ENCODE measurements at regions not wholly inside any gene's neighbourhood (a gene's known extent, or its start where the extent isn't known, plus 50 kb on each side); places are given as distances from the start of the nearest gene placed in this dataset.

DNA sequence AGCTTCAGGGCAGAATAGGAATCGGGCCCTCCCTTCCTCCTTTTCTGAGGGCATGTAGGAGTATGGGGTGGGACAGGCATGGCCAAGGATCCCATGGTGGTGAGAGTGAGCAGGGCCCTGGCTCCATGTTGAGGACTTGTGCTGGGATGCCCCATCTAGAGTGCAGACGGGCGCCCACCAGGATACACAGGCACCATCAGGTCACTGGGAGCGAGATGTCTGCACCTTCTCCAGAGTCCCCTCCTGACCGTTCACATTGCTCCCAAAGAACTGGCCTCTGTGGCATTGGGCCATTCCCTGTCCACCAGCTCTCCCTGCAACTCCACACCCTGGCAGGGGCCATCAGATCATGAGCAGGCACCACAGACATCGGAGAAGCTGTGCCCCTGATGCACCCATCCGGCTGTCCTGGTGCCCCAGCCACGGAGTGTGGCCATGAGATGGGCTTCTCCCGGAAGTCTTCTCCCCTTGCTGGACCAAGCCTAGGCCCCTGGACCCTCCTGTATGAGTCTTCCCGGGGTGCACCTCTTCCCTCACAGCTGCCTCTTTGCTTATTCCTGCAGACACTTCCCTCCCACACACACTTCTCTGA lies 195.0 kb downstream of the IRX2 start:
- H3K4me3 ChIP-seq (ENCODE audit: low read depth, low read length): no peak overlapping the region
- in situ Hi-C loops (cut with HindIII; ENCODE audit: low pct_ligation_motif_present, low sequenced_read_pairs): no loop called here
- H3K36me3 ChIP-seq (replicated peaks): no peaks in the 10 kb centered on the region
- no peak for DNase-seq
- no peak overlapping the region for H3K27ac ChIP-seq
- no peaks in the 10 kb centered on the region for H3K27me3 ChIP-seq (replicated peaks)
- no peak for TF ChIP-seq CTCF (IDR thresholded peaks at IDR 0.05; ENCODE audit: low read depth, low read length, missing control alignments)

DNA sequence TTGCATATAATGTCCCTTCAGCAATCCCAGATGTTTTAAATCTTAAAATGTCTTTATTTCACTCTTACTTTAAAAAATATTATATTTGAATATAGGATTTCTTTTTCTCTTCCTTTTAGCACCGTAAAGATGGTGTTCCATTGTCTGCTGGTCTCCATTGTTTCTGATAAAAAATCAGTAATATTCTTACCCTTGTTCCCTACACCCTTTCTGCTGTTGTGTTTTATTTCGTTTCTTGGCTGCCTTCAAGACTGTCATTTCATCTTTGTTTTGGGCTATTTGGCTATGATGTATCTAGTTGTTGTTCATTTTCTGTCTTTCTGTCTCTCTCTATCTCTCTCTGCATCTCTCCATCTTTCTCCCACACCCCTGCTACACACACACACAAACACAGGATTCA lies 197.9 kb downstream of the IRX2 start:
- no peak for TF ChIP-seq CTCF (IDR thresholded peaks at IDR 0.05; ENCODE audit: low read depth, low read length, missing control alignments)
- H3K27ac ChIP-seq: no peak overlapping the region
- no peaks in the 10 kb centered on the region for H3K36me3 ChIP-seq (replicated peaks)
- H3K27me3 ChIP-seq (replicated peaks): no peaks in the 10 kb centered on the region
- DNase-seq: no peak
- in situ Hi-C loops (cut with HindIII; ENCODE audit: low pct_ligation_motif_present, low sequenced_read_pairs): no loop called here
- no peak overlapping the region for H3K4me3 ChIP-seq (ENCODE audit: low read depth, low read length)

DNA sequence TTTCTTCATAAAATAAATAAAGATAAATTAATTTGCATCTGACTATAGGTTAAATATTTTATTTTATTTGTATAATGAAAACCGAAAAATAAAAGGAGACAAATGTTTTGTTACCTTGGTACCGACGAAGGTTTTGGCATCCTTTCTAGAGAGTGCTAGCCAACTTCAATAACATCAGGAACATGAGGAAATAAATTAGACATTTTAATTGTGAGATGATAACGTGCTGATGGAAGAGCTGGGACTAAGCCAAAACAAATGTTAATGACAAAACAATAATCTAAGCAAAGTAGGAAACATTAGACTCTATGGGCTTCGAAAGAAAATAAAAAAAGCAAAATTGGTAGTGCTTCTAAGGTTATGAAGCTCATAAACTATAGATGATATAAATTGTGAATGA lies 201.0 kb downstream of the IRX2 start:
- TF ChIP-seq CTCF (IDR thresholded peaks at IDR 0.05; ENCODE audit: low read depth, low read length, missing control alignments): no peak

GRCh38 chr5:2549900-2550299 lies 201.6 kb downstream of the IRX2 start:
- Histone ChIP-seq H3K27ac (no peak overlapping the region), H3K27me3 (replicated peaks) (no peaks in the 10 kb centered on the region), H3K36me3 (replicated peaks) (no peaks in the 10 kb centered on the region), H3K4me3 (ENCODE audit: low read depth, low read length) (no peak overlapping the region)
- in situ Hi-C loops (cut with HindIII; ENCODE audit: low pct_ligation_motif_present, low sequenced_read_pairs): no loop called here
- TF ChIP-seq CTCF (IDR thresholded peaks at IDR 0.05; ENCODE audit: low read depth, low read length, missing control alignments): no peak
- no peak for DNase-seq

More for the DNA sequence above, 201.0 kb downstream of the IRX2 start:
- no peak for DNase-seq
- no peak overlapping the region for H3K27ac ChIP-seq
- H3K4me3 ChIP-seq (ENCODE audit: low read depth, low read length): no peak overlapping the region
- H3K36me3 ChIP-seq (replicated peaks): no peaks in the 10 kb centered on the region
- H3K27me3 ChIP-seq (replicated peaks): no peaks in the 10 kb centered on the region
- in situ Hi-C loops (cut with HindIII; ENCODE audit: low pct_ligation_motif_present, low sequenced_read_pairs): no loop called here

DNA sequence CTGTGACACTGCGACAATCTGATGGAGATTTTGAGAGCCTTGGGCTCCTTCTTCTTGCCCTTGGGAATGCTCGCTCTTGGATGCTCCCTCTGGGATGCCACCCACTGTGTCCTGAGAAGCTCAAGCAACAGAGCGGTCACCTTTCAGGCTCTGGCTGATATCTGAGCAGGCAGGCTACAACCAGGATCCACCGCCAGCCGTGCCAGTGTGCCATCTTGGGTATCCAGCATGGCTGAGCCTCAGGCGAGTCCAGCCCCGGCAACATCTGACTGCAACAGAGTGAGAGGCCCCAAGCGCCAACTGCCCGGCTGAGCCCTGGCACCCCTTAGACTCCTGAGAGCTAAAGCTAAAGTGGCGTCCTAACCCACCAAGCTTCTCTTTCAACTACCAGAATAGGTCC lies 202.1 kb downstream of the IRX2 start:
- no peak for TF ChIP-seq CTCF (IDR thresholded peaks at IDR 0.05; ENCODE audit: low read depth, low read length, missing control alignments)
- in situ Hi-C loops (cut with HindIII; ENCODE audit: low pct_ligation_motif_present, low sequenced_read_pairs): no loop called here
- DNase-seq: no peak

GRCh38 chr5:2546938-2547337 lies 204.5 kb downstream of the IRX2 start:
- H3K27ac ChIP-seq: no peak overlapping the region
- H3K4me3 ChIP-seq (ENCODE audit: low read depth, low read length): no peak overlapping the region
- no peaks in the 10 kb centered on the region for H3K36me3 ChIP-seq (replicated peaks)
- in situ Hi-C loops (cut with HindIII; ENCODE audit: low pct_ligation_motif_present, low sequenced_read_pairs): no loop called here
- H3K27me3 ChIP-seq (replicated peaks): no peaks in the 10 kb centered on the region
- TF ChIP-seq CTCF (IDR thresholded peaks at IDR 0.05; ENCODE audit: low read depth, low read length, missing control alignments): no peak
- DNase-seq: no peak

More for the DNA sequence above, 202.1 kb downstream of the IRX2 start:
- Histone ChIP-seq H3K27ac (no peak overlapping the region), H3K36me3 (replicated peaks) (no peaks in the 10 kb centered on the region), H3K4me3 (ENCODE audit: low read depth, low read length) (no peak overlapping the region), H3K27me3 (replicated peaks) (no peaks in the 10 kb centered on the region)

Measured in brain microvascular endothelial cell (primary cell).